Activated naive CD8-positive, alpha-beta T cell treated with anti-CD3 and anti-CD28 coated beads, Interleukin-2, amount 10 ng/mL, durations not matched to agents 7 days and 5 days (primary cell): ENCODE measurements at regions not wholly inside any gene's neighbourhood (a gene's known extent, or its start where the extent isn't known, plus 50 kb on each side); places are given as distances from the start of the nearest gene placed in this dataset.

Experiments
- ATAC-seq: fragments of 150-1000 bp; cut with Tn5 transposase; one replicate; pipeline ENCODE4 v1.10.0; 2021; ENCODE audit warnings: low read depth, moderate library complexity
- POLR2A ChIA-PET: fragments of 350-600 bp; sonication (Branson Sonifier 250); formaldehyde crosslinking; loops from one replicate; lab custom pipeline; 2021; ENCODE audit warnings: antibody characterized with exemption; lab: Charles Lee
- DNase-seq: peaks from one replicate; pipeline ENCODE4 v3.0.0; 2021
- H3K27ac Mint-ChIP-seq: one replicate; pipeline ENCODE4 v1.8.0; 2022; ENCODE audit warnings: mild to moderate bottlenecking, mixed read lengths
- H3K27me3 Mint-ChIP-seq: one replicate; pipeline ENCODE4 v1.8.0; 2022; ENCODE audit warnings: mild to moderate bottlenecking, moderate library complexity, mixed read lengths
- H3K36me3 Mint-ChIP-seq: one replicate; pipeline ENCODE4 v1.8.0; 2021; ENCODE audit warnings: mild to moderate bottlenecking, mixed read lengths
- H3K4me1 Mint-ChIP-seq: one replicate; pipeline ENCODE4 v1.8.0; 2021; ENCODE audit warnings: mixed read lengths
- H3K4me3 Mint-ChIP-seq: one replicate; pipeline ENCODE4 v1.8.0; 2022; ENCODE audit warnings: mild to moderate bottlenecking, moderate library complexity, mixed read lengths
- H3K9me3 Mint-ChIP-seq: one replicate; pipeline ENCODE4 v1.8.0; 2021; ENCODE audit warnings: mixed read lengths

DNA sequence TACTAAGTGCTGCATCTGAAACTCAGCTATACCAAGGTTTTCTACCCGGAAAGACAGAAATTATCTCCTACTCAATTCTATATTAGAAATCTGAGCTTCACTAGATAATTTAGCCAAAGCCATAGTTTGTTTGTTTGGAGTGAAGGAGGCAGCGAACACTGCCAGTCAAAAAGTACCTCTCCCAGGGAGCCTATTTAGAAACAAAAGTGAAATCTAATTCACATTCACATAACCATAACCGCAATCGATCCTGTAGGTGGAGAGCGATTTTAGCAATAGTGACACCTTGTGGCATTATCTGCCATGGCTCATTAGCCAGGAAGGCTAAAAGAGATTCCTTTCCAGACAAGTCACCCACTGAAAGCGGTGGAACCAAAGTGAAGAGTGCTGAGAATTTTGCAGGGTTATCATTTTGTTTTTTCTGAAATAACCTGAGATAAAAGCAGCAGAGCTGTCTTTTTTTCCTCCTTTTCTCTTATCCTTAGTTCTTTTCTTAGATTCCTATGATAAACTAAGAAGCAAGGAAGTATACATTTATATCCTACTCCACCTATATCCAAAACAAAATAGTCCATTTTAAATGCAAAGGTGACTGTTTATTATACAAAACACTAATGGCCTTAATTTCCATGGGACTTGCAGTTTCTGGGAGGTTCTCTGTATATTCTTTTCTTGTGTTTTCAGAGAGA lies 83.7 kb upstream of the BET1 start:
- H3K27ac Mint-ChIP-seq: peak overlapping the region; percentile 71
- H3K27me3 Mint-ChIP-seq: peaks cover 18% of the 10 kb centered on the region
- H3K4me1 Mint-ChIP-seq: peaks cover 6% of the 10 kb centered on the region
- no peaks in the 10 kb centered on the region for H3K36me3 Mint-ChIP-seq
- DNase-seq: no peak
- H3K9me3 Mint-ChIP-seq: no peaks in the 10 kb centered on the region
- peak overlapping the region; percentile 74 for H3K4me3 Mint-ChIP-seq
- peak; percentile 94 for ATAC-seq
- POLR2A ChIA-PET: no interaction called here

DNA sequence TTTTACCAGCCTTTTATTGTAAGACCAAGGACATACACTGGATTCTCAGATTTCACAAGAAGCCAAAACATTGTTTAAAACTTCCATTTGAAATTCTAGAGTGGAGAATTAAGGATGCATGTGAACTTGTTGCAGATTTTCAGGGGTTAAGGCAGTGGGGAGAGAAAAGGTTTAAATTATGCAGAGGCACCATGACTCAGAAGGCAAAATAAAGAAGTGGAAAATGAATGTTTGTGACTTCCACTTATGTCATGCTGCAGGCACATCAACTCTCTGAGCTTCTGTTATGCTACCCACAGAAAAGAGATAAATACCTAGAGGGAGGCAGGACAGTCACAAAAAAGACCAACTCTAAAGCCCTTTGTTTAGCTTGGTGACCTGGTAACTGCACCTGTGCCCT lies 84.4 kb upstream of the BET1 start:
- no peaks in the 10 kb centered on the region for H3K9me3 Mint-ChIP-seq
- H3K4me1 Mint-ChIP-seq: peaks cover 6% of the 10 kb centered on the region
- H3K27me3 Mint-ChIP-seq: peaks cover 20% of the 10 kb centered on the region
- DNase-seq (no peak), ATAC-seq (no peak)
- POLR2A ChIA-PET: no interaction called here
- H3K27ac Mint-ChIP-seq: no peak overlapping the region
- H3K36me3 Mint-ChIP-seq: no peaks in the 10 kb centered on the region
- H3K4me3 Mint-ChIP-seq: no peak overlapping the region

DNA sequence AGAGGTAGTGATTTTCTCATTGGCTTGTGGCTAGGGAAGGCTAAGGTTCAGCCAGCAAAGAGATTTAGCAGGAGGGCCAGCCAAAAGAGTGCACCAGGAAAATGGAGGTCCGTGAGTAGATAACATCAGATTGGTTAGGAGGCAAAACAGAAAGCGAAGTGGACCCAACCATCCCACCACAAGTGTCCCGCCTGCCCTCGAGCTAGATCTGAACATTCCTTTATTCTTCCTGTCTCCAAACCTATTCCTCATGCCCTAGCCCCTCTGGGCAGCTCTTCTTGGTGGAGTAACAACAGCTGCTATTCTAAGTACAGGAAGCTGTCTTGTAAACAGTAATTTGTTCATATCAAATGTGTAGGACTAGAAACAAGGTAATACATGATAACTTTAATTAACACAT lies 85.7 kb upstream of the BET1 start:
- Mint-ChIP-seq H3K4me3 (no peak overlapping the region), H3K4me1 (peaks cover 6% of the 10 kb centered on the region), H3K27me3 (peaks cover 17% of the 10 kb centered on the region), H3K9me3 (no peaks in the 10 kb centered on the region), H3K36me3 (no peaks in the 10 kb centered on the region), H3K27ac (no peak overlapping the region)
- no peak for DNase-seq
- no peak for ATAC-seq
- POLR2A ChIA-PET: no interaction called here

DNA sequence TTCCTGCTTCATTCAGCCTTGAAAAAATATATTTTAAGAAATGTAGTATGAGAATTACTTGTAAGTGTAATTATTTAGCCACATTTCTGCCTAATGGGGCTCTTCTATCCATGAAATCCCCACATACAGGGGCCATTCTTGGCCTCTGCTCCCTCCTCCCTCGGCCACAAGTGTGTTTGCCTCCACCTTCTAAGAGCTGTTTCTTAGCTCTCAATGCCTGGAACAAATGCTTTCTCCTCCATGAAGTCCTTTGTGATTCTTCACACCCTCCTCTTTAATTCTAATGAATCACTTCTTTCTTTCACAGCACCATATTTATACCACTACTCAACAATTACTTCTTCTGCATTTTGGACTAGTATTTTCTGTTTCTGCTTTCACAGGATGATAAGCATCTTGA lies 88.8 kb upstream of the BET1 start:
- DNase-seq (no peak), ATAC-seq (no peak)
- Mint-ChIP-seq H3K27me3 (peaks cover 17% of the 10 kb centered on the region), H3K36me3 (no peaks in the 10 kb centered on the region), H3K9me3 (no peaks in the 10 kb centered on the region), H3K27ac (no peak overlapping the region), H3K4me3 (no peak overlapping the region), H3K4me1 (no peaks in the 10 kb centered on the region)
- POLR2A ChIA-PET: no interaction called here

DNA sequence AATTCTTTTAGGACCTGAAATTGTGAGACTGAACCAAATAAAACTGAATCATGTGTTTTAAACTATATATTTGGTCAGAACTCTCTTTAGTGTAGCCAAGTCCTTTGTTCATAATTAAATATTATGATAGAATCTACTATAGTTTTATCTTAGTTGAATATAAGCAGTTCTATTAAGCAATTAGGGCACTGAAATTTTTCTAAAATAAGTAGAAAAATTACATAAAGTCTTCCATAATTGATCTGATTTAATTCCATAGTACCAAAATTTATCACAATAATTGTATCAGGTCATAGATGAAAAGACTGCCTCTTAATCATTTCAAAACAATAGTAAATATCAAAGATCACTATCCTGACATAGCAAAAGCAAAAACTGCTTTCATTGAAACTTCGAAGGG lies 90.1 kb upstream of the BET1 start:
- DNase-seq: no peak
- POLR2A ChIA-PET: no interaction called here
- H3K36me3 Mint-ChIP-seq: no peaks in the 10 kb centered on the region
- no peak overlapping the region for H3K4me3 Mint-ChIP-seq
- peaks cover 15% of the 10 kb centered on the region for H3K27me3 Mint-ChIP-seq
- no peaks in the 10 kb centered on the region for H3K4me1 Mint-ChIP-seq
- H3K9me3 Mint-ChIP-seq: no peaks in the 10 kb centered on the region
- no peak overlapping the region for H3K27ac Mint-ChIP-seq
- no peak for ATAC-seq

DNA sequence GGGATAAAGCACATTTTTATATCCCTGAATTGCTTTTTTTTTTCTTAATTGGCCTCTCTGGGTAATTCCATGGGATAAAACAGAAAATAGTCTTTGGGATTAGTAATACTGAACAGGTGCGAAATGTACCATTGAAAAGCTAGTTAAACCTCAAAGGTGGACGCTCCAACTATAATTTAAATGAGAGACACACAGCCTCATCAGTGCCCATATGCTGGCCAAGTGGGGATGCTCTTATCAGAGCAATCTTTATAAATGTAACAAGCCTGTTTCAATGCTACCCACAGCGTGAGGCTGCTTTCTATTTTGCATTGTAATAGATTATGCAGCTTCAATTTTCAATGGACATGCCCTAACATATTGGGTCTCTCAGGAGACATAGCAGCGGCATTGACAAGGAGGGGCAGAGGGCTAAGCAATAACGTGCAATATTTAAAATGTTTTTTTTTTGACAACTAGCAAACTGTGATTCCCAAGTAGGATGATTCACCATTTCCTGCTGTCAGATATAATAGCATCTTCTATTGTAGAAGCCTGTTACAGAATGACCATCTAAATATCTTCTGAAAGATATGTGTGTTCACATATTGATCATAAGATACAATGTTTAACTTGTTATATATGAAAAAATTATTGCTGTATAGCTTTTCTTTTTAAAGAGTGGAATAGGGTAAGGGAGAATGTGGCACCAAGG lies 91.3 kb upstream of the BET1 start:
- no peak for ATAC-seq
- H3K36me3 Mint-ChIP-seq: no peaks in the 10 kb centered on the region
- H3K27me3 Mint-ChIP-seq: peaks cover 10% of the 10 kb centered on the region
- H3K9me3 Mint-ChIP-seq: no peaks in the 10 kb centered on the region
- no peak for DNase-seq
- no peaks in the 10 kb centered on the region for H3K4me1 Mint-ChIP-seq
- POLR2A ChIA-PET: no interaction called here
- H3K4me3 Mint-ChIP-seq: no peak overlapping the region
- H3K27ac Mint-ChIP-seq: no peak overlapping the region

DNA sequence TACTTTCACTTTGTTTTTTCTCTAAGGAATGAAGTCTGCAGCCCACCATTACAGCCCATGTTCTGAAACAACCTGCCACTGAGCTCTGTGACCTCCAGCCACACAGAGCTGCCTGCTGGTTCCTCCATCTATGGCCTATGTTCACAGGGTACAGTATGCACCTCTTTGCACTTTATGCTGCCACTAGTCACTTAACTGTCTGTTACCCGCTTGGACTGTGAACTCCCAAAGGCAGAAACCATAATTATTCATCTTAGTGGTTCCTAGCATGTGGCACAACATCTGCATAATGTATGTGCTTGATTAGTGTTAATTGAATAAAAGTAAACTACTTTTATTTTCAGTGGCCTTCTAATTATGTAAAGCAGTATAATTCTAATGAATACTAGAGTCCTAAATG lies 95.5 kb upstream of the BET1 start:
- H3K27ac Mint-ChIP-seq: no peak overlapping the region
- POLR2A ChIA-PET: no interaction called here
- H3K36me3 Mint-ChIP-seq: no peaks in the 10 kb centered on the region
- no peak overlapping the region for H3K4me3 Mint-ChIP-seq
- H3K27me3 Mint-ChIP-seq: no peaks in the 10 kb centered on the region
- DNase-seq (no peak), ATAC-seq (no peak)
- no peaks in the 10 kb centered on the region for H3K4me1 Mint-ChIP-seq
- no peaks in the 10 kb centered on the region for H3K9me3 Mint-ChIP-seq

DNA sequence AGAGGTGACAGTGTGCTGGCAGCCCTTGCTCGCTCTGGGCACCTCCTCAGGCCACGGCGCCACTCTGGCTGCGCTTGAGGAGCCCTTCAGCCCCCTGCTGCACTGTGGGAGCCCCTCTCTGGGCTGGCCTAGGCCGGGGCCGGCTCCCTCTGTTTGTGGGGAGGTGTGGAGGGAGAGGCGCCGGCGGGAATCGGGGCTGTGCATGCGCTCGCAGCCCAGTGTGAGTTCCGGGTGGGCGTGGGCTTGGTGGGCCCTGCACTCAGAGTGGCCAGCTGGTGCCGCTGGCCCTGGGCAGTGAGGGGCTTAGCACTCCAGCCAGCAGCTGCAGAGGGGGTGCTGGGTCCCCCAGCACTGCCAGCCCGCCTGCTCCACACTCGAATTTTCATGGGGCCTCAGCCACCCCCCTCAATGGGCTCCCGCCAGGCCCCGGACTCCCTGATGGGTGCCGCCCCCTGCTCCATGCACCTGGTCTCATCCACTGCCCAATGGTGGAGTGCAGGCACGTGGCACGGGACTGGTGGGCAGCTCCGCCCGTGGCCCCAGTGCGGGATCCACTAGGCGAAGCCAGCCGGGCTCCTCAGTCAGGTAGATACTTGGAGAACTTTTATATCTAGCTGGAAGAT lies 96.7 kb upstream of the BET1 start:
- no peak for DNase-seq
- Mint-ChIP-seq H3K4me1 (no peaks in the 10 kb centered on the region), H3K27ac (no peak overlapping the region), H3K4me3 (no peak overlapping the region), H3K27me3 (no peaks in the 10 kb centered on the region), H3K9me3 (no peaks in the 10 kb centered on the region), H3K36me3 (no peaks in the 10 kb centered on the region)
- POLR2A ChIA-PET: no interaction called here
- no peak for ATAC-seq

DNA sequence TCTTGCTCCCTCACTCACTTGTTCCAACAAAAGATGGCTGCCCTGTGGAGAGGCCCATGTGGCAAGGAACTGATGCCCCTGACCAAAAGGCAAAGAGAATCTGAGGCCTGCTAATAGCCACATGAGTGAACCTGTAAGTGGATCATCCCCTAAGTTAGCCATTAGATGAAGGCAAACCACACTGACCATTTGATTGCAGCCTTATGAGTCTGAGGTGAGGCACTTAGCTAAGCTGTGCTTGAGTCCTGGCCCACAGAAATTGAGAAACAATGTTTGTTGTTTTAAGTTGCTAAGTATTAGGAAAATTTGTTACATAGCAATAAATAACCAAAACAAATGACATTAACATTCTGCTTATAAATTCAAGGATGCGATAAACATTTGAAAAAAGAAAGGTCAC lies 100.1 kb upstream of the BET1 start:
- Mint-ChIP-seq H3K9me3 (no peaks in the 10 kb centered on the region), H3K4me3 (no peak overlapping the region), H3K27ac (no peak overlapping the region), H3K4me1 (no peaks in the 10 kb centered on the region), H3K36me3 (no peaks in the 10 kb centered on the region), H3K27me3 (no peaks in the 10 kb centered on the region)
- ATAC-seq (no peak), DNase-seq (no peak)
- POLR2A ChIA-PET: no interaction called here

DNA sequence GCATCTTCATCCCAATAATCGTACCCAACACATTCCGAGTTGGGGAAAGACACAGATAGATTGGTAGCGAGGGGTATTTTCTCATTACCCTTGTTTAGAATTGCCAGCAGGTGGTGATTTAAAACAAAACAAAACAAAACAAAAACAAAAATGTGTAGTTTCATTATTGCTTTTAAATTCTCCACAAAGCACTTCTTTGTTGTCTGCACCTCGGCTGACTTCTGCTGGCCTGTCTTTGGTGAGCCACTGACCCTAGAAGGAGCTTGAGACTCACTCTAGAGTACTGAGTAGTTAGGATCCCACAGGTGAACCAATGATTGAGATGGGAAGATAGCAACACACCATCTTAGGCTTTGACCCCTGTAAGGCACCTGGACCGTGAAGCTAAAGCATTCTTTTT lies 105.4 kb upstream of the BET1 start:
- no peaks in the 10 kb centered on the region for H3K27me3 Mint-ChIP-seq
- H3K27ac Mint-ChIP-seq: no peak overlapping the region
- no peaks in the 10 kb centered on the region for H3K4me1 Mint-ChIP-seq
- ATAC-seq (no peak), DNase-seq (no peak)
- POLR2A ChIA-PET: no interaction called here
- no peaks in the 10 kb centered on the region for H3K36me3 Mint-ChIP-seq
- no peak overlapping the region for H3K4me3 Mint-ChIP-seq
- no peaks in the 10 kb centered on the region for H3K9me3 Mint-ChIP-seq

DNA sequence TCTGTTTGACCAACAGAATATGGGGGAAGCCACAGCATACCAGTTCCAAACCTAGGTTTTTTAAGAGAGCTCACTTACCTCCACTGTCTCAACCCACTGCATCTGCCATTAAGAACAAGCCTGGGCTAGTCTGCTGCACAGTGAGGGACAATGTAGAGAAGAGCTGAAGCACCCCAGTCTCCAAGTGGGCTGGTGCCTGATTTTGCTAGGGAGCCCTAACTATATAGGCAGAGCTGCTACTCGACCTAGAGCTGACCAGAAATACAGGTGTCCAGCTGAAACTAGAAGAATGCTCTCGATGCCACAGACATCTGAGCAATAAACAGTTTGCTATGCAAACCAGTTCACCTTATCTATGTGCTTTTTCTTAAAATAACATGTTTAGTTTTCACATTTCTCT lies 106.9 kb upstream of the BET1 start:
- no peak for ATAC-seq
- Mint-ChIP-seq H3K27ac (no peak overlapping the region), H3K4me3 (no peak overlapping the region), H3K27me3 (no peaks in the 10 kb centered on the region), H3K9me3 (no peaks in the 10 kb centered on the region), H3K4me1 (no peaks in the 10 kb centered on the region), H3K36me3 (no peaks in the 10 kb centered on the region)
- DNase-seq: no peak
- POLR2A ChIA-PET: no interaction called here

DNA sequence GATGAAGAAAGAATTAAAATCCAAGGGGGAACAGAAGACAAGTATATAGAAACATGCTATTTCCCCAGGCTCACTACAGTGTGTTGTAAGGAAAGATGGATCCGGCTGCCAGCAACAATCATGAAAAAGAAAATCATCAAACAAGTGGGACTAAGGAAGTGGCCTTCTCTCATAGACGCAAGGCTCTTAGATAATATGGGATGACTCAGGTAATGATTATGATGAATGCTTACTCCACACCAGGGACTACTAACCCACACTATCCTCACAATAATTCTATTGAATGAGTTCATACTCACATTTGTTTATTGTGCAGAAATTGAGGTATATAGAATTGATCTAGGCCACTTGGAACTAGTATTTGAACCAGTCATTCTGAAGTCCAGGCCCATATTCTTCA lies 111.2 kb upstream of the BET1 start:
- no peak for ATAC-seq
- DNase-seq: no peak

DNA sequence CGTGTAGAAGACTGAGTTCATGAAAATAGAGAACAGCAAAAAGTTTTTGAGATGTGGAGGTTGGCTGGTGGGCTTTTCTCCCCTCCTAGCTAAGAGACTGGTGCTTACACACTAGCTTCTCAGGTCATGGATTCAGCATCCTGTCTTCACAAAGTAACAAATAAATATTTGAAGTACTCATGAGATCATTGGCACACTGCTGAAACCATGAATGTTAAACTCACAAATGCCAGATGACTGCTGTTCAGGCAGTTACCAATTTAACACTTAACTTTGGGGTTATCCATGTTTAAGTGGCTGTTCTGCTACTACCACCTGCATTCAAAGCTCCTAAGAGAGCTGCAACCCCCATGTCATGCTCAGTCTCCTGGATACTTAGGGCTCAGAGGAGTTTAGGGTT lies 119.0 kb upstream of the BET1 start:
- DNase-seq (no peak), ATAC-seq (no peak)
- Mint-ChIP-seq H3K27ac (no peak overlapping the region), H3K36me3 (no peaks in the 10 kb centered on the region), H3K9me3 (no peaks in the 10 kb centered on the region), H3K4me1 (no peaks in the 10 kb centered on the region), H3K27me3 (peaks cover 2% of the 10 kb centered on the region), H3K4me3 (no peak overlapping the region)
- POLR2A ChIA-PET: no interaction called here

More for the DNA sequence above, 111.2 kb upstream of the BET1 start:
- Mint-ChIP-seq H3K27me3 (no peaks in the 10 kb centered on the region), H3K4me3 (no peak overlapping the region), H3K27ac (no peak overlapping the region), H3K9me3 (no peaks in the 10 kb centered on the region), H3K4me1 (no peaks in the 10 kb centered on the region), H3K36me3 (no peaks in the 10 kb centered on the region)
- POLR2A ChIA-PET: no interaction called here

DNA sequence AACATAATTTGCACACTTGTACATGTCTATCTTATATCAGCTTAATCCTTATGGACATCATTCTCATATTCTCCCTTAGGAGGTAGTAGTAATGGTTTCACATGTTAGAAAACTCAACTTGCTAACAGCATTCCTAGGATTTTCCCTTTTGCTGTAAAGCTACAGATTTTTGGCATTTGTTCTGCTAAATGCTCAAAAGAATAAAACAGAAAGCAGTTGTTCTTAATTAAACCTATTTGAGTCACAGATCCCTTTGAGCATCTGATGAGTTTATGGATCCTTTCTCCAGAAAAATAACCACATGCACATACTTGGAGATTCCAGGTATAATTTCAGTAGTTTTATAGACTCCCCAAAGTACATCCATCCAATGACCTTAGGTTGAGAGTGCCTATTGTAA lies 122.9 kb upstream of the BET1 start:
- Mint-ChIP-seq H3K4me1 (no peaks in the 10 kb centered on the region), H3K27ac (no peak overlapping the region), H3K27me3 (peaks cover 4% of the 10 kb centered on the region), H3K9me3 (no peaks in the 10 kb centered on the region), H3K4me3 (no peak overlapping the region), H3K36me3 (no peaks in the 10 kb centered on the region)
- no peak for DNase-seq
- POLR2A ChIA-PET: no interaction called here
- no peak for ATAC-seq
